Caco-2 (cell line): ENCODE measurements at regions not wholly inside any gene's neighbourhood (a gene's known extent, or its start where the extent isn't known, plus 50 kb on each side); places are given as distances from the start of the nearest gene placed in this dataset.

Experiments
- BruUV-seq: library from RNA; stranded (reverse); fragments of 400-500 nt; replicated peaks from 2 replicates; lab custom pipeline; 2021; lab: Mats Ljungman, UMichigan
- CTCF ChIA-PET: fragments of 300-600 bp; sonication (Branson Sonifier 250); formaldehyde crosslinking; loops from one replicate; lab custom pipeline; 2022; ENCODE audit warnings: antibody characterized with exemption; lab: Charles Lee
- POLR2A ChIA-PET: fragments of 300-600 bp; sonication (Branson Sonifier 250); formaldehyde crosslinking; loops from one replicate; lab custom pipeline; 2022; ENCODE audit warnings: antibody characterized with exemption; lab: Charles Lee
- DNase-seq, 2 experiments: peaks; one replicate each; pipeline versions ENCODE4 v3.0.0 to v3.0.0-alpha.2; 2020 to 2022
- H3K27me3 ChIP-seq: replicated peaks from 2 replicates; pipeline ENCODE4 v1.6.0; 2011; ENCODE audit warnings: low read length; ENCODE audit not compliant: control insufficient read depth, insufficient read depth
- H3K36me3 ChIP-seq: 2 replicates; pipeline ENCODE4 v1.5.1; 2011; ENCODE audit warnings: low read length; ENCODE audit not compliant: control insufficient read depth, insufficient read depth
- H3K4me1 ChIP-seq: fragments of 250-450 bp; sonication (Bioruptor Pico); 2 replicates; pipeline ENCODE4 v1.5.1; 2020; ENCODE audit warnings: mild to moderate bottlenecking
- H3K4me3 ChIP-seq: 2 replicates; pipeline ENCODE4 v1.5.1; 2011; ENCODE audit warnings: low read depth, mild to moderate bottlenecking, control low read depth, low read length
- H3K9me3 ChIP-seq: fragments of 250-450 bp; sonication (Bioruptor Pico); 2 replicates; pipeline ENCODE4 v1.5.1; 2020; ENCODE audit warnings: mild to moderate bottlenecking, moderate library complexity
- H3K27ac Mint-ChIP-seq: one replicate; pipeline ENCODE4 v1.8.0; 2022; ENCODE audit warnings: mixed read lengths; ENCODE audit not compliant: unreplicated experiment
- H3K27me3 Mint-ChIP-seq: one replicate; pipeline ENCODE4 v1.8.0; 2022; ENCODE audit warnings: mixed read lengths; ENCODE audit not compliant: insufficient read depth, unreplicated experiment
- H3K36me3 Mint-ChIP-seq: one replicate; pipeline ENCODE4 v1.8.0; 2022; ENCODE audit warnings: mild to moderate bottlenecking, mixed read lengths; ENCODE audit not compliant: insufficient read depth, unreplicated experiment
- H3K4me1 Mint-ChIP-seq: one replicate; pipeline ENCODE4 v1.8.0; 2022; ENCODE audit warnings: low read depth, mixed read lengths; ENCODE audit not compliant: unreplicated experiment
- H3K4me3 Mint-ChIP-seq: one replicate; pipeline ENCODE4 v1.8.0; 2022; ENCODE audit warnings: mild to moderate bottlenecking, moderate library complexity, mixed read lengths; ENCODE audit not compliant: unreplicated experiment
- H3K9me3 Mint-ChIP-seq: one replicate; pipeline ENCODE4 v1.8.0; 2022; ENCODE audit warnings: mixed read lengths; ENCODE audit not compliant: unreplicated experiment
- intact Hi-C: fragments of 100-400 bp; cut with micrococcal nuclease; formaldehyde crosslinking; loops from one replicate; pipeline ENCODE4 v1.10.0; 2022; ENCODE audit not compliant: unreplicated experiment
- TF ChIP-seq, protein P1 (sequence below), 2 experiments: fragments of 200-600 bp in 1 of 2; IDR thresholded peaks; 1 replicate in 1 of 2; 2 replicates in 1 of 2; pipeline versions ENCODE4 v1.5.1 to v1.8.0; 2011 to 2022; ENCODE audit warnings: antibody characterized with exemption in 1 of 2, control low read depth in 1 of 2, inconsistent platforms in 1 of 2, low read depth in 1 of 2, low read length in 1 of 2, mild to moderate bottlenecking in 1 of 2, moderate library complexity in 1 of 2; ENCODE audit not compliant: insufficient read depth in 1 of 2, severe bottlenecking in 1 of 2, unreplicated experiment in 1 of 2

DNA sequence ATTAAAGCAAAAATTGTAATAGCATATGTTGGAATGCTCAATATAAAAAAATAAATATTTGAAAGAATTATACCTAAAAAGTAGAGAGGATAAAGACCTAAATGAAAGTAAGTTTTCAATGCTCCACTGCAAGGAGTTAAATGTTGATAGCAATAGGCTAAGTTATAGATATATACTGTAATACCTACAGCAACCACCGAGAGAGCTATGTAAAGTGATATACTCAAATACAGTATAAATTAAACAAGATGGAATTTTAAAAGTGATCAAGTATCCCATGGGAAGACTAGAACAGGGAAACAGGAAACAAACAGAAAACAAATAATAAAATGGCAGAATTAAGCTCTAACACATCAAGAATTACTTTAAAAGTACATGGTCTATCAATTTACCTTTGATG is 73.9 kb downstream of the CASP3 start:
- Mint-ChIP-seq H3K4me3 (no peak overlapping the region), H3K27me3 (no peaks in the 10 kb centered on the region), H3K4me1 (no peaks in the 10 kb centered on the region), H3K9me3 (no peaks in the 10 kb centered on the region), H3K27ac (no peak overlapping the region), H3K36me3 (no peaks in the 10 kb centered on the region)
- CTCF ChIA-PET = no interaction called here
- TF ChIP-seq, protein P1, sequence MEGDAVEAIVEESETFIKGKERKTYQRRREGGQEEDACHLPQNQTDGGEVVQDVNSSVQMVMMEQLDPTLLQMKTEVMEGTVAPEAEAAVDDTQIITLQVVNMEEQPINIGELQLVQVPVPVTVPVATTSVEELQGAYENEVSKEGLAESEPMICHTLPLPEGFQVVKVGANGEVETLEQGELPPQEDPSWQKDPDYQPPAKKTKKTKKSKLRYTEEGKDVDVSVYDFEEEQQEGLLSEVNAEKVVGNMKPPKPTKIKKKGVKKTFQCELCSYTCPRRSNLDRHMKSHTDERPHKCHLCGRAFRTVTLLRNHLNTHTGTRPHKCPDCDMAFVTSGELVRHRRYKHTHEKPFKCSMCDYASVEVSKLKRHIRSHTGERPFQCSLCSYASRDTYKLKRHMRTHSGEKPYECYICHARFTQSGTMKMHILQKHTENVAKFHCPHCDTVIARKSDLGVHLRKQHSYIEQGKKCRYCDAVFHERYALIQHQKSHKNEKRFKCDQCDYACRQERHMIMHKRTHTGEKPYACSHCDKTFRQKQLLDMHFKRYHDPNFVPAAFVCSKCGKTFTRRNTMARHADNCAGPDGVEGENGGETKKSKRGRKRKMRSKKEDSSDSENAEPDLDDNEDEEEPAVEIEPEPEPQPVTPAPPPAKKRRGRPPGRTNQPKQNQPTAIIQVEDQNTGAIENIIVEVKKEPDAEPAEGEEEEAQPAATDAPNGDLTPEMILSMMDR (IDR thresholded peaks at IDR 0.05; ENCODE audit: insufficient read depth in 1 of 2, low read depth in 1 of 2, low read length in 1 of 2, severe bottlenecking in 1 of 2, unreplicated experiment in 1 of 2) = no peak
- no peaks in the 10 kb centered on the region for H3K4me1 ChIP-seq
- no peak for DNase-seq
- no peaks in the 10 kb centered on the region for H3K36me3 ChIP-seq
- POLR2A ChIA-PET = no interaction called here
- intact Hi-C loops = no loop called here
- H3K9me3 ChIP-seq = no peaks in the 10 kb centered on the region
- no peak overlapping the region for H3K4me3 ChIP-seq
- H3K27me3 ChIP-seq = no peaks in the 10 kb centered on the region
- no TSS peak for BruUV-seq

DNA sequence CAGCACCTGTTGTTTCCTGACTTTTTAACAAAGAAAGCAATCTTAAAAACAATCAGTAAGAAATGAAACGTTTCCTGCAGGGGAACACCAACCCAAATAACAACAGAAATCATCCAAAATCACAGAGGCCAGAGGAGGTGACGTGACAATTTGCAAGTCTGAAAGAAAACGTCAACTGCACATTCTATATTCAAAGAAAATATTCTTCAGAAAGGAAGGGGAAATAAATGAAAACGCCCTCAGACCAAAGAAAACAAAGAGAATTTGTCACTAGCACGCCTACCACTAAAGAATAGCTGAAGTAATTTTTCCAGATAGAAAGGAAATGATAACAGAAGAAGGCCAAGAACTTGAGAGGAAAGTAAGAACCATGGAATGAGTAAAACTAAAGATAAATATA is 74.4 kb downstream of the CASP3 start:
- no peaks in the 10 kb centered on the region for H3K9me3 Mint-ChIP-seq
- H3K36me3 ChIP-seq = no peaks in the 10 kb centered on the region
- no TSS peak for BruUV-seq
- ChIA-PET POLR2A (no interaction called here), CTCF (no interaction called here)
- H3K27ac Mint-ChIP-seq = no peak overlapping the region
- H3K27me3 Mint-ChIP-seq = no peaks in the 10 kb centered on the region
- H3K4me3 Mint-ChIP-seq = no peak overlapping the region
- intact Hi-C loops = no loop called here
- no peak for DNase-seq
- no peaks in the 10 kb centered on the region for H3K36me3 Mint-ChIP-seq
- TF ChIP-seq, protein P1 (IDR thresholded peaks at IDR 0.05; ENCODE audit: insufficient read depth in 1 of 2, low read depth in 1 of 2, low read length in 1 of 2, severe bottlenecking in 1 of 2, unreplicated experiment in 1 of 2) = no peak
- no peaks in the 10 kb centered on the region for H3K4me1 Mint-ChIP-seq
- no peaks in the 10 kb centered on the region for H3K4me1 ChIP-seq
- H3K27me3 ChIP-seq = no peaks in the 10 kb centered on the region
- H3K9me3 ChIP-seq = no peaks in the 10 kb centered on the region
- H3K4me3 ChIP-seq = no peak overlapping the region

DNA sequence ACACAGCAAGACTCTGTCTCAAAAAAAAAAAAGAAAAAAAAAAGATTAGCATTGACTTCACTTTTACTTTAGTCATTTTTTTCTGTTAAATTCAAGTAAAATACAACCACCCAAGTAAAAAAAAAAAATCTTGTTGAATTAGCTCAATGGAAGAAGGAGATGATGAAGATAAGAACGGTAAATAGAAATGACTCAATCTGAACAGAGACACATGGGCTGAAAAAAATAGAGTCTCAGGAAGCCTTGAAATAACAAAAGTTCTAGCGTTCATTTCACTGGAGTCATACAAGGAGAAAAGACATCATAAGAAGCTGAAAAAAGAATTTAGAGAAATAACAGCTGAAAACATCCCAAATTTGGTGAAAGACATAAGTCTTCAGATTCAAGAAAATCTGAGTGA is 75.5 kb downstream of the CASP3 start:
- H3K4me1 Mint-ChIP-seq = no peaks in the 10 kb centered on the region
- intact Hi-C loops = no loop called here
- no peak for DNase-seq
- BruUV-seq = no TSS peak
- Histone ChIP-seq H3K9me3 (no peaks in the 10 kb centered on the region), H3K27me3 (no peaks in the 10 kb centered on the region), H3K4me1 (no peaks in the 10 kb centered on the region), H3K36me3 (no peaks in the 10 kb centered on the region), H3K4me3 (no peak overlapping the region)
- H3K9me3 Mint-ChIP-seq = no peaks in the 10 kb centered on the region
- H3K36me3 Mint-ChIP-seq = no peaks in the 10 kb centered on the region
- H3K27ac Mint-ChIP-seq = no peak overlapping the region
- H3K27me3 Mint-ChIP-seq = no peaks in the 10 kb centered on the region
- no peak overlapping the region for H3K4me3 Mint-ChIP-seq
- TF ChIP-seq, protein P1 (IDR thresholded peaks at IDR 0.05; ENCODE audit: insufficient read depth in 1 of 2, low read depth in 1 of 2, low read length in 1 of 2, severe bottlenecking in 1 of 2, unreplicated experiment in 1 of 2) = no peak
- ChIA-PET POLR2A (no interaction called here), CTCF (interaction anchor here (0.6 kb wide), 2 partner anchors 159 to 312 kb away, joined by 3 read pairs; no protein-coding TSS in a partner anchor)
